ENCODE measurements at regions not wholly inside any gene's neighbourhood (a gene's known extent, or its start where the extent isn't known, plus 50 kb on each side); places are given as distances from the start of the nearest gene placed in this dataset.

- CTCF ChIA-PET (ENCODE audit: partially characterized antibody) = no interaction called here
- H3K36me3 Mint-ChIP-seq = no peaks in the 10 kb centered on the region
- intact Hi-C loops (cut with micrococcal nuclease) = no loop called here
- no peak for DNase-seq
- peaks cover 7 to 13% (median 8%) of the 10 kb centered on the region in 4 donors for H3K4me1 Mint-ChIP-seq
- H3K27me3 Mint-ChIP-seq = peaks cover 0 to 5% of the 10 kb centered on the region in 2 donors
- no peaks in the 10 kb centered on the region for H3K9me3 ChIP-seq (ENCODE audit: control insufficient read depth in 1 of 2, low read length in 2 of 2)
- peaks cover 16% of the 10 kb centered on the region for H3K4me1 ChIP-seq (ENCODE audit: insufficient read depth, low read length)
- POLR2A ChIA-PET (ENCODE audit: partially characterized antibody) = no interaction called here
- no peaks in the 10 kb centered on the region for H3K27me3 ChIP-seq (ENCODE audit: insufficient read depth, low read length)
- H3K9me3 Mint-ChIP-seq = no peaks in the 10 kb centered on the region
- H3K27ac ChIP-seq (ENCODE audit: low read depth, low read length) = no peak overlapping the region
- no peak overlapping the region for H3K4me3 ChIP-seq (ENCODE audit: low read length in 2 of 2)
- H3K4me3 Mint-ChIP-seq = no peak overlapping the region
- H3K36me3 ChIP-seq (ENCODE audit: insufficient read depth, low read length) = no peaks in the 10 kb centered on the region
- peak overlapping the region in 2 of 7 donors; percentile 38 to 46 for H3K27ac Mint-ChIP-seq
These were observed 68.5 kb upstream of the TOP1 start for GRCh38 chr20:40960101-40960500.

- H3K27ac Mint-ChIP-seq = no peak overlapping the region
- ChIA-PET POLR2A (ENCODE audit: partially characterized antibody) (no interaction called here), CTCF (ENCODE audit: partially characterized antibody) (no interaction called here)
- peaks cover 7 to 13% (median 8%) of the 10 kb centered on the region in 4 donors for H3K4me1 Mint-ChIP-seq
- H3K27me3 Mint-ChIP-seq = peaks cover 0 to 5% of the 10 kb centered on the region in 2 donors
- H3K27me3 ChIP-seq (ENCODE audit: insufficient read depth, low read length) = no peaks in the 10 kb centered on the region
- no peak overlapping the region for H3K4me3 Mint-ChIP-seq
- H3K4me1 ChIP-seq (ENCODE audit: insufficient read depth, low read length) = peaks cover 16% of the 10 kb centered on the region
- no peak overlapping the region for H3K27ac ChIP-seq (ENCODE audit: low read depth, low read length)
- H3K36me3 ChIP-seq (ENCODE audit: insufficient read depth, low read length) = no peaks in the 10 kb centered on the region
- H3K36me3 Mint-ChIP-seq = no peaks in the 10 kb centered on the region
- no peaks in the 10 kb centered on the region for H3K9me3 Mint-ChIP-seq
- H3K9me3 ChIP-seq (ENCODE audit: control insufficient read depth in 1 of 2, low read length in 2 of 2) = no peaks in the 10 kb centered on the region
- H3K4me3 ChIP-seq (ENCODE audit: low read length in 2 of 2) = no peak overlapping the region
- DNase-seq = no peak
- intact Hi-C loops (cut with micrococcal nuclease) = no loop called here
These were observed 68.1 kb upstream of the TOP1 start for GRCh38 chr20:40960521-40960956.

- no peak overlapping the region for H3K27ac ChIP-seq (ENCODE audit: low read depth, low read length)
- no peaks in the 10 kb centered on the region for H3K27me3 ChIP-seq (ENCODE audit: insufficient read depth, low read length)
- Mint-ChIP-seq H3K36me3 (no peaks in the 10 kb centered on the region), H3K27me3 (peaks cover 0 to 5% of the 10 kb centered on the region in 2 donors), H3K4me3 (no peak overlapping the region), H3K9me3 (no peaks in the 10 kb centered on the region), H3K4me1 (peaks cover 7 to 13% (median 8%) of the 10 kb centered on the region in 4 donors), H3K27ac (no peak overlapping the region)
- ChIA-PET CTCF (ENCODE audit: partially characterized antibody) (no interaction called here), POLR2A (ENCODE audit: partially characterized antibody) (no interaction called here)
- H3K4me1 ChIP-seq (ENCODE audit: insufficient read depth, low read length) = peaks cover 16% of the 10 kb centered on the region
- no peak overlapping the region for H3K4me3 ChIP-seq (ENCODE audit: low read length in 2 of 2)
- no peak for DNase-seq
- H3K9me3 ChIP-seq (ENCODE audit: control insufficient read depth in 1 of 2, low read length in 2 of 2) = no peaks in the 10 kb centered on the region
- intact Hi-C loops (cut with micrococcal nuclease) = no loop called here
- H3K36me3 ChIP-seq (ENCODE audit: insufficient read depth, low read length) = no peaks in the 10 kb centered on the region
These were observed 67.4 kb upstream of the TOP1 start for GRCh38 chr20:40961176-40961575.

- Histone ChIP-seq H3K4me1 (ENCODE audit: insufficient read depth, low read length) (peaks cover 16% of the 10 kb centered on the region), H3K27me3 (ENCODE audit: insufficient read depth, low read length) (no peaks in the 10 kb centered on the region), H3K27ac (ENCODE audit: low read depth, low read length) (no peak overlapping the region), H3K36me3 (ENCODE audit: insufficient read depth, low read length) (no peaks in the 10 kb centered on the region), H3K9me3 (ENCODE audit: control insufficient read depth in 1 of 2, low read length in 2 of 2) (no peaks in the 10 kb centered on the region), H3K4me3 (ENCODE audit: low read length in 2 of 2) (no peak overlapping the region)
- Mint-ChIP-seq H3K27me3 (peaks cover 0 to 5% of the 10 kb centered on the region in 2 donors), H3K4me3 (peak overlapping the region in 1 of 8 donors; percentile 6), H3K4me1 (peaks cover 7 to 13% (median 8%) of the 10 kb centered on the region in 4 donors), H3K9me3 (no peaks in the 10 kb centered on the region), H3K36me3 (no peaks in the 10 kb centered on the region), H3K27ac (peak overlapping the region in 2 of 7 donors; percentile 29 to 68)
- ChIA-PET CTCF (ENCODE audit: partially characterized antibody) (interaction anchor here (0.6 to 9.1 kb wide), 28 partner anchors 9 to 1913 kb away, joined by 3 to 147 read pairs (median 6); partner anchors contain the start of gene LPIN3), POLR2A (ENCODE audit: partially characterized antibody) (no interaction called here)
- intact Hi-C loops (cut with micrococcal nuclease) = no loop called here
- DNase-seq = peak in 2 of 5 donors; percentile 8 to 9
These were observed 66.7 kb upstream of the TOP1 start for GRCh38 chr20:40961686-40962640.

DNA sequence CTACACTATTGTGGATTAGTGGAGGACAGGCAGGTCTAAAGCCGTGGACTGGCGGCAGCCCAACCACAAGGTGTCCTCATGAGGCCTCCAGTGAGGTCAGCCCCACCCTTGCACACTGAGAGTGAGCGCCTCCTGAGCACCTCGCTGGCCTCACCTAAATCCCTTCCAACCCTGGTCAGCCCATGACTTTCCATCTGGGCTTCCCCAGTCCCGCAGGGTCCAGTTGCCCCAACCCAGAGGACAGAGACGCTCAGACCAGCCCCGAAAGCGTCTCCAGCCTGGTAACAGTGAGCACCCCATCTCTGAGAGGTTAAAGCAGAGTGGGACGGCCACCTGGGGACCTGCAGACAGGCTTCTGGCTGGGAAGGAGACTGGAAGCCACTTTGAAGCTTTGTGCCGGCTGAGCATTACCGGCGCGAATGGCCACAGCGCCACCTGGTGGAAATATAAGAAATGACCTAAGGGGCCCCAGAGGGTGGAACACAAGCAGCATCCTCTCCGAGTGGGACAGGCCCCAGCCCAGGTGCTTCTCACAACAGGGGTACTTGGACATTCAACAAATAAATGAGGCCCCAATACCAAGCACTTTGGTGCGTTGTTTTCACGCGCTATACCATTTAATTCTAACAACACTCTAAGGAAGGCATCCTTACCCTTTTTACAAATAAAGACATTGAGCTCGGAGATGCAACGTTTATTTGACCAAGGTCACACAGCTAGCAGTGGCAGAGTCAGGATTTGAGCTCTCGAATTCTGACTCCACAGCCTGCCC lies 65.7 kb upstream of the TOP1 start:
- Histone ChIP-seq H3K9me3 (ENCODE audit: control insufficient read depth in 1 of 2, low read length in 2 of 2) (no peaks in the 10 kb centered on the region), H3K36me3 (ENCODE audit: insufficient read depth, low read length) (no peaks in the 10 kb centered on the region), H3K27ac (ENCODE audit: low read depth, low read length) (no peak overlapping the region), H3K4me1 (ENCODE audit: insufficient read depth, low read length) (peaks cover 16% of the 10 kb centered on the region), H3K4me3 (ENCODE audit: low read length in 2 of 2) (no peak overlapping the region), H3K27me3 (ENCODE audit: insufficient read depth, low read length) (no peaks in the 10 kb centered on the region)
- Mint-ChIP-seq H3K27ac (no peak overlapping the region), H3K27me3 (peaks cover 0 to 3% of the 10 kb centered on the region in 2 donors), H3K9me3 (no peaks in the 10 kb centered on the region), H3K4me3 (peak overlapping the region in 1 of 8 donors; percentile 4), H3K36me3 (no peaks in the 10 kb centered on the region), H3K4me1 (peaks cover 7 to 13% (median 8%) of the 10 kb centered on the region in 4 donors)
- ChIA-PET CTCF (ENCODE audit: partially characterized antibody) (interaction anchor here (0.6 to 9.1 kb wide), 39 partner anchors 10 to 1914 kb away, joined by 3 to 147 read pairs (median 4); partner anchors contain the start of gene LPIN3), POLR2A (ENCODE audit: partially characterized antibody) (no interaction called here)
- intact Hi-C loops (cut with micrococcal nuclease) = no loop called here
- peak; percentile 64 to 68 (median 65) for DNase-seq

GRCh38 chr20:40963505-40963845 lies 65.1 kb upstream of the TOP1 start:
- Mint-ChIP-seq H3K9me3 (no peaks in the 10 kb centered on the region), H3K4me1 (peaks cover 7 to 13% (median 8%) of the 10 kb centered on the region in 4 donors), H3K36me3 (no peaks in the 10 kb centered on the region), H3K4me3 (peak overlapping the region in 1 of 8 donors; percentile 15), H3K27ac (no peak overlapping the region), H3K27me3 (peaks cover 0 to 1% of the 10 kb centered on the region in 2 donors)
- H3K9me3 ChIP-seq (ENCODE audit: control insufficient read depth in 1 of 2, low read length in 2 of 2) = no peaks in the 10 kb centered on the region
- H3K36me3 ChIP-seq (ENCODE audit: insufficient read depth, low read length) = no peaks in the 10 kb centered on the region
- no peak overlapping the region for H3K27ac ChIP-seq (ENCODE audit: low read depth, low read length)
- H3K4me1 ChIP-seq (ENCODE audit: insufficient read depth, low read length) = peaks cover 16% of the 10 kb centered on the region
- DNase-seq = no peak
- no peak overlapping the region for H3K4me3 ChIP-seq (ENCODE audit: low read length in 2 of 2)
- CTCF ChIA-PET (ENCODE audit: partially characterized antibody) = interaction anchor here (0.7 to 9.1 kb wide), 36 partner anchors 9 to 1914 kb away, joined by 3 to 147 read pairs (median 4); partner anchors contain the start of gene LPIN3
- POLR2A ChIA-PET (ENCODE audit: partially characterized antibody) = no interaction called here
- intact Hi-C loops (cut with micrococcal nuclease) = no loop called here
- H3K27me3 ChIP-seq (ENCODE audit: insufficient read depth, low read length) = no peaks in the 10 kb centered on the region

DNA sequence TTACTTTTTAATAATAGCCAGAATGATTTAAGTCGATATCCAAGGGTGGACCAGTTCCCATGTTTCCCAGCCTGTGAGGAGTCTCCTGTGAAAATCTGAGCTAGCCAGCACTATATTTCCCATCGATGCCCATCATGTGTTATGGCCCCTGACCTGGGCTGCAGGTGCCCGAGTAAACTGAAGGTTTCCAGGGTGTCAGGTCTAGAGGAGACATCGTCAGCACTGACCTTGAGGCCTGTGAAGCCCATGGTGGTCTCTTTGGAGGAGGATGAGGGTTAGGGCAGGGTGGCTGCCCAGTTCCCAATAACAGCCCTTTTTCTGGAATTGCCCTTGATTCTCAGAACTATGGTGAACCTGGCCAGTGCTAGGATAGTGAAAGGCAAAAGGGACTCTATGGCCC lies 63.0 kb upstream of the TOP1 start:
- no peak overlapping the region for H3K27ac Mint-ChIP-seq
- Histone ChIP-seq H3K4me3 (ENCODE audit: low read length in 2 of 2) (no peak overlapping the region), H3K9me3 (ENCODE audit: control insufficient read depth in 1 of 2, low read length in 2 of 2) (no peaks in the 10 kb centered on the region), H3K27me3 (ENCODE audit: insufficient read depth, low read length) (no peaks in the 10 kb centered on the region), H3K27ac (ENCODE audit: low read depth, low read length) (no peak overlapping the region), H3K4me1 (ENCODE audit: insufficient read depth, low read length) (peaks cover 16% of the 10 kb centered on the region), H3K36me3 (ENCODE audit: insufficient read depth, low read length) (no peaks in the 10 kb centered on the region)
- CTCF ChIA-PET (ENCODE audit: partially characterized antibody) = interaction anchor here (1.1 to 9.1 kb wide), 4 partner anchors 23 to 1853 kb away, joined by 3 to 147 read pairs (median 50); no protein-coding TSS in a partner anchor
- H3K27me3 Mint-ChIP-seq = no peaks in the 10 kb centered on the region
- no peak overlapping the region for H3K4me3 Mint-ChIP-seq
- no peaks in the 10 kb centered on the region for H3K36me3 Mint-ChIP-seq
- POLR2A ChIA-PET (ENCODE audit: partially characterized antibody) = no interaction called here
- intact Hi-C loops (cut with micrococcal nuclease) = no loop called here
- peaks cover 13 to 22% (median 16%) of the 10 kb centered on the region in 4 donors for H3K4me1 Mint-ChIP-seq
- H3K9me3 Mint-ChIP-seq = no peaks in the 10 kb centered on the region
- no peak for DNase-seq

All from CD4-positive, alpha-beta memory T cell (primary cell).